Right lobe of liver (tissue), 4 donors: ENCODE measurements at regions not wholly inside any gene's neighbourhood (a gene's known extent, or its start where the extent isn't known, plus 50 kb on each side); places are given as distances from the start of the nearest gene placed in this dataset.

Source experiments
- POLR2A ChIP-seq: fragments of 450-650 bp; IDR thresholded peaks from one replicate; pipeline ENCODE4 v1.6.1; 2017; ENCODE audit warnings: antibody characterized with exemption, mild to moderate bottlenecking
- TF ChIP-seq, protein P1 (sequence below), 4 donors: fragments of 200-600 bp in 3 of 4; fragments of 450-650 bp in 1 of 4; IDR thresholded peaks; one replicate each; pipeline versions ENCODE4 v1.5.1 to v1.8.0; 2016 to 2022; ENCODE audit warnings: antibody characterized with exemption in 4 of 4, mild to moderate bottlenecking in 2 of 4
- donor health status: DM: no; HTN: no; CAD: no.
- donor health status: DM: no; HTN: no; CAD: no.
- donor health status: DM: no; HTN: yes; CAD: no.

DNA sequence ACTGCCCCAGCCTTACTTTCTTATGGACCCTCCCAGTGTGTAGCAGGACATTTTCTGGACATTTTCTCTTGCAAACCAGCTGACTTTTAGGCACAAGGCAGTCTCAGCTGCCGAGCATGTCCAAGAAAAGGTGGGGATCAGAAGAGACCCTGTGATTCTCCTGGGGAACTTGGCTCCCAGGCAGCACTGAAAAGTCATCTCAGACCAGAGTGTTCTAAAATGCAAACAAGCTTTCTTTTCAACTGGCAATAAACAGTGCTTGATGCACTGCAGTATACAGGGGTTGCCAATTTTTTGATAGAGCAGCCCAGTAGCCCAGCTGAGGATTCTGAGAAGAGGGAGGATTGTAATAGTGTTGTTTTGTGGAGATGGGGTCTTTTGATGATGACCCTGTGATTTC lies 168.0 kb upstream of the PHYHIPL start:
- TF ChIP-seq, protein P1, sequence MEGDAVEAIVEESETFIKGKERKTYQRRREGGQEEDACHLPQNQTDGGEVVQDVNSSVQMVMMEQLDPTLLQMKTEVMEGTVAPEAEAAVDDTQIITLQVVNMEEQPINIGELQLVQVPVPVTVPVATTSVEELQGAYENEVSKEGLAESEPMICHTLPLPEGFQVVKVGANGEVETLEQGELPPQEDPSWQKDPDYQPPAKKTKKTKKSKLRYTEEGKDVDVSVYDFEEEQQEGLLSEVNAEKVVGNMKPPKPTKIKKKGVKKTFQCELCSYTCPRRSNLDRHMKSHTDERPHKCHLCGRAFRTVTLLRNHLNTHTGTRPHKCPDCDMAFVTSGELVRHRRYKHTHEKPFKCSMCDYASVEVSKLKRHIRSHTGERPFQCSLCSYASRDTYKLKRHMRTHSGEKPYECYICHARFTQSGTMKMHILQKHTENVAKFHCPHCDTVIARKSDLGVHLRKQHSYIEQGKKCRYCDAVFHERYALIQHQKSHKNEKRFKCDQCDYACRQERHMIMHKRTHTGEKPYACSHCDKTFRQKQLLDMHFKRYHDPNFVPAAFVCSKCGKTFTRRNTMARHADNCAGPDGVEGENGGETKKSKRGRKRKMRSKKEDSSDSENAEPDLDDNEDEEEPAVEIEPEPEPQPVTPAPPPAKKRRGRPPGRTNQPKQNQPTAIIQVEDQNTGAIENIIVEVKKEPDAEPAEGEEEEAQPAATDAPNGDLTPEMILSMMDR (IDR thresholded peaks at IDR 0.05), result no peak
- no peak for TF ChIP-seq POLR2A
